Tibial nerve (tissue), 4 donors: ENCODE measurements at regions not wholly inside any gene's neighbourhood (a gene's known extent, or its start where the extent isn't known, plus 50 kb on each side); places are given as distances from the start of the nearest gene placed in this dataset.

Experiments used
- DNase-seq, 2 donors: peaks; one replicate each; pipeline ENCODE4 v3.0.0-alpha.2; 2019; ENCODE audit warnings: low spot score in 2 of 2
- H3K27ac ChIP-seq, 4 donors: fragments of 200-600 bp; sonication (generic) in 3 of 4; one replicate each; pipeline ENCODE4 v1.5.1; 2017 to 2019; ENCODE audit warnings: mild to moderate bottlenecking in 1 of 4
- H3K27me3 ChIP-seq, 2 donors: fragments of 200-600 bp; sonication (generic) in 1 of 2; one replicate each; pipeline versions ENCODE4 v1.5.1 to v1.6.0; 2017 to 2019
- H3K36me3 ChIP-seq, 3 donors: fragments of 200-600 bp; sonication (generic); one replicate each; pipeline ENCODE4 v1.5.1; 2018 to 2019
- H3K4me1 ChIP-seq, 4 donors: fragments of 200-600 bp; sonication (generic) in 3 of 4; one replicate each; pipeline ENCODE4 v1.5.1; 2017 to 2019
- H3K4me3 ChIP-seq, 4 donors: fragments of 200-600 bp; sonication (generic) in 3 of 4; one replicate each; pipeline ENCODE4 v1.5.1; 2017 to 2019; ENCODE audit warnings: mild to moderate bottlenecking in 1 of 4, moderate library complexity in 1 of 4
- H3K9me3 ChIP-seq, 4 donors: fragments of 200-600 bp; sonication (generic) in 3 of 4; one replicate each; pipeline ENCODE4 v1.5.1; 2017 to 2019
- CTCF ChIP-seq, 5 experiments: fragments of 200-600 bp in 3 of 5; fragments of 450-650 bp in 2 of 5; sonication (generic) in 3 of 5; IDR thresholded peaks; one replicate each; pipeline ENCODE4 v1.5.1; 2016 to 2019; ENCODE audit warnings: antibody characterized with exemption in 5 of 5, mild to moderate bottlenecking in 3 of 5, moderate library complexity in 2 of 5
- EP300 ChIP-seq, 2 donors: sonication (generic); formaldehyde crosslinking; IDR thresholded peaks; one replicate each; pipeline ENCODE4 v1.6.1; 2017; ENCODE audit warnings: antibody characterized with exemption in 2 of 2, mild to moderate bottlenecking in 1 of 2
- POLR2A ChIP-seq, 2 donors: fragments of 450-650 bp; IDR thresholded peaks; one replicate each; pipeline ENCODE4 v1.6.1; 2017; ENCODE audit warnings: antibody characterized with exemption in 2 of 2, mild to moderate bottlenecking in 2 of 2, moderate library complexity in 2 of 2
- WGBS, 2 donors: methylation state at CpG; one replicate each; pipeline ENCODE4 v1.1.5; 2018; 5-methylcytosine and 5-hydroxymethylcytosine counted together

GRCh38 chr4:3675251-3676115 is 90.7 kb upstream of the ADRA2C start:
- no peak overlapping the region for H3K27ac ChIP-seq
- TF ChIP-seq POLR2A (IDR thresholded peaks at IDR 0.05): no peak
- TF ChIP-seq CTCF (IDR thresholded peaks at IDR 0.05): no peak
- TF ChIP-seq EP300 (IDR thresholded peaks at IDR 0.05): no peak
- no peaks in the 10 kb centered on the region for H3K36me3 ChIP-seq
- no peaks in the 10 kb centered on the region for H3K4me1 ChIP-seq
- 75 to 87% methylated on average over 17 to 31 of the region's 32 CpGs for WGBS, 2 donors
- H3K27me3 ChIP-seq: peaks cover 0 to 7% of the 10 kb centered on the region in 2 donors
- no peak overlapping the region for H3K4me3 ChIP-seq
- peaks cover 0 to 11% (median 0%) of the 10 kb centered on the region in 4 donors for H3K9me3 ChIP-seq
- DNase-seq: no peak

- DNase-seq: no peak
- TF ChIP-seq CTCF (IDR thresholded peaks at IDR 0.05) (no peak), EP300 (IDR thresholded peaks at IDR 0.05) (no peak), POLR2A (IDR thresholded peaks at IDR 0.05) (no peak)
- Histone ChIP-seq H3K36me3 (no peaks in the 10 kb centered on the region), H3K27ac (no peak overlapping the region), H3K27me3 (peaks cover 0 to 7% of the 10 kb centered on the region in 2 donors), H3K4me3 (no peak overlapping the region), H3K4me1 (no peaks in the 10 kb centered on the region), H3K9me3 (peaks cover 0 to 11% (median 0%) of the 10 kb centered on the region in 4 donors)
- WGBS, 2 donors: 24 to 29% methylated on average over 7 of the region's 7 CpGs
These were observed 91.7 kb upstream of the ADRA2C start for GRCh38 chr4:3674479-3674851.

- H3K9me3 ChIP-seq: peaks cover 0 to 17% (median 0%) of the 10 kb centered on the region in 4 donors
- H3K36me3 ChIP-seq: no peaks in the 10 kb centered on the region
- no peak overlapping the region for H3K4me3 ChIP-seq
- 89 to 90% methylated on average over 13 of the region's 13 CpGs for WGBS, 2 donors
- no peak for DNase-seq
- peaks cover 0 to 7% of the 10 kb centered on the region in 2 donors for H3K27me3 ChIP-seq
- TF ChIP-seq EP300 (IDR thresholded peaks at IDR 0.05) (no peak), POLR2A (IDR thresholded peaks at IDR 0.05) (no peak), CTCF (IDR thresholded peaks at IDR 0.05) (no peak)
- no peak overlapping the region for H3K27ac ChIP-seq
- H3K4me1 ChIP-seq: no peaks in the 10 kb centered on the region
These were observed 92.3 kb upstream of the ADRA2C start for GRCh38 chr4:3673716-3674478.

- Histone ChIP-seq H3K9me3 (peaks cover 0 to 17% (median 0%) of the 10 kb centered on the region in 4 donors), H3K27me3 (peaks cover 0 to 7% of the 10 kb centered on the region in 2 donors), H3K4me3 (no peak overlapping the region), H3K36me3 (no peaks in the 10 kb centered on the region), H3K4me1 (no peaks in the 10 kb centered on the region), H3K27ac (no peak overlapping the region)
- no peak for TF ChIP-seq EP300 (IDR thresholded peaks at IDR 0.05)
- TF ChIP-seq POLR2A (IDR thresholded peaks at IDR 0.05): no peak
- no peak for TF ChIP-seq CTCF (IDR thresholded peaks at IDR 0.05)
- 82 to 86% methylated on average over 4 of the region's 4 CpGs for WGBS, 2 donors
- no peak for DNase-seq
These were observed 93.0 kb upstream of the ADRA2C start for GRCh38 chr4:3673176-3673575.

GRCh38 chr4:3672465-3672831 is 93.7 kb upstream of the ADRA2C start:
- Histone ChIP-seq H3K4me1 (no peaks in the 10 kb centered on the region), H3K9me3 (peaks cover 0 to 19% (median 0%) of the 10 kb centered on the region in 4 donors), H3K4me3 (no peak overlapping the region), H3K27ac (no peak overlapping the region), H3K36me3 (no peaks in the 10 kb centered on the region), H3K27me3 (peaks cover 0 to 7% of the 10 kb centered on the region in 2 donors)
- no peak for DNase-seq
- TF ChIP-seq EP300 (IDR thresholded peaks at IDR 0.05) (no peak), CTCF (IDR thresholded peaks at IDR 0.05) (no peak), POLR2A (IDR thresholded peaks at IDR 0.05) (no peak)
- 93 to 94% methylated on average over 3 of the region's 3 CpGs for WGBS, 2 donors
